ENCODE measurements at regions not wholly inside any gene's neighbourhood (a gene's known extent, or its start where the extent isn't known, plus 50 kb on each side); places are given as distances from the start of the nearest gene placed in this dataset.

DNA sequence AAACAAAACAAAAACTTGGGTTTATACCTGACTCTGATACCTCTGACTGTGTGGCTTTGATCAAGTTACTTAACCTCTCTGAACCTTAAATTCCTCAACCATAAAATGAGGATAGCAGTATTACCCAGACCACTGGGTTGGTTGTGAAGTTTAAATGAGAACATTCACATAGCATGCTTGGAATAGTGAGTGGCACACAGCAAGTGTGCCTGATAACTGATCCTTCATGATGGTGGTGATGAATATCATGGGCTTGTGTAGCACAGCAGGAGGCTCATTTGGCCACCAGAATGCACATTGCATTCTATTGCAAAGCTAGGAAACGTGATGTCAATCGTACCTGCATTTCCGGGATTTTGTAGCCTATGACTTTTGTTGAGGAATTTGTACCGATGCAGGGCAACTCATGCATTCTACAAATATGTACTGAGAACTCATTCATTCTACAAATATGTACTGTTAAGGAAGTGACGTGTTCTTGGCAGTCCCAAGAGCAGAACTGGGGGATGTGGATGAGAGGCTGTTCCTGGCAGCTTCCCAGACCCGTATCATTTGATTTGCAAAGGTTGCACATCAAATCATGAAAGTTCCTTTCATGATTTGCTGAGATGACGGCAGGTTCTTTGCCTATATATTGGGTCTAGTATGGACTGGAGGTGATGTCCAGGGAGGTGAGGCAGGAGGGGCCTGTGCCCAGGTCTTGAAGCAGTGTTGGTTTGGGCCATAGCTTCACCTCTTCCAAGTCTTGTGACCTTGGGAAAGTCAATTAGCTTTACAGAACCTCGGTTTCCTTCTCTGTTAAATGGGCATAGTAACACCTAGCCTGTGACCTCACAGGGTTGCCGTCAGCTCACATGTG is 94.6 kb upstream of the SMNDC1 start:
- peak; percentile 9 for DNase-seq

- DNase-seq: peak; percentile 4
Observed at GRCh38 chr10:110399965-110400933, 95.5 kb upstream of the SMNDC1 start.

DNA sequence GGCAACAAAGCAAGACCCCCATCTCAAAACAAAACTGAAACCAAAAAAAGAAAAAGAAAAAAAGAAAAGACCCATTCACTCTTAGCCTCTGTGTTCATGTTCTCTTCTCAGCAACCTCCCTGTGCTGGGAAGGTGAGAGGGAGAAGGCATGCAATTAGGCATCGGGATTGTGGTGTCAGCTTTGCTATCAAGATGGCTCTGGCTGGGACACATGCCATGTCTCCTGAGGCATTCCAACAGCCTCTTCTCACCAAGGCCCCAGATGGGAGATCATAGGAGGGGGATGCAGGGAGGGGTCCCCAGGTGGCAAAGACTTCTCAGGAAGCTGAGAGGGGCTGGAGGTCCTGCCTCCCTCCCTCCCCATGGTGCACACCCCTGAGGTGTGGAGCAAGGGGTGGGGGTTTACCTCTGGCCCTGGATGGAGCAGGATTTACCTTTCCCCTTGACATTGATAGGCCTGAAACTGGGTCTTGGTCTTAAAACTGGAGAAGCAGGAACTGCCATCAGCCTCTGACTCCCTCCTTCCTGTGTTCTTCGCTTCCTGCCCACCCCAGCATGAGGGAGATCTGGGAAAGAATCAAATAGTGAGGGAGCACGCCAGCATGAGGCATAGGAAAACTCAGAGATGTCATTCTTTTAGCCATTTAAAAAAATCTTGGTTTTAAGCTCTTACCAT is 96.2 kb upstream of the DUSP5 start:
- no peak for DNase-seq

DNA sequence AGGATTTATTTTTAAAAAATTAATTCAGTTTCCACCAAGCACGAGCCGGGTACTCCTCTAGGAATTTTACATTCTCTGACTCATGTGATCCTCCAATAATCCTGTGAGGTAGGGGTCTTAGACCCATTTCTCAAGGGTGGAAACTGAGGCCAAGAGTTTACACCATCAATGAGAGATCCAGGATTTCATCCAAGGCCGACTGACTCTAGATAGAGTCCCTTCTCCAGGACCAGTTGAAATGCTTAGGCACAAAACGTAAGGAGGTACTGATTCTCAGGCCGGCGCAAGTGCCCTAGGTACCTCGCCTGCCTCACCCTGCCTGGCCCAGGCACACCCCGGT is 95.7 kb upstream of the DUSP5 start:
- no peak for DNase-seq

DNA sequence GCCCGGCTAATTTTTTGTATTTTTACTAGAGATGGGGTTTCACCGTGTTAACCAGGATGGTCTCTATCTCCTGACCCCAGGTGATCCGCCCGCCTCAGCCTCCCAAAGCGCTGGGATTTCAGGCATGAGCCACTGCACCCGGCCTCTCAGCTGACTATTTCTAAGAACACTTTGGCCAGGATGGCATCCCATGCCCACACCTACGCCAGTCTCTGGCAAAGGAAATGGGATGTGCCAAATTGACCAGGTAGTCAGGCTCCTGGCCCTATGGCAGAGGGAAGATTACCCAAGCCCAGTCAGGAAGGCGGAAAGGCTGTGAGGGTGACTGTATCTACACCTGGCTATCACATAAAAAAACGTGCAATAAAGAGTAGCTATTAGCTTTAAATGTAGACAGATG is 94.1 kb upstream of the DUSP5 start:
- DNase-seq: no peak

DNA sequence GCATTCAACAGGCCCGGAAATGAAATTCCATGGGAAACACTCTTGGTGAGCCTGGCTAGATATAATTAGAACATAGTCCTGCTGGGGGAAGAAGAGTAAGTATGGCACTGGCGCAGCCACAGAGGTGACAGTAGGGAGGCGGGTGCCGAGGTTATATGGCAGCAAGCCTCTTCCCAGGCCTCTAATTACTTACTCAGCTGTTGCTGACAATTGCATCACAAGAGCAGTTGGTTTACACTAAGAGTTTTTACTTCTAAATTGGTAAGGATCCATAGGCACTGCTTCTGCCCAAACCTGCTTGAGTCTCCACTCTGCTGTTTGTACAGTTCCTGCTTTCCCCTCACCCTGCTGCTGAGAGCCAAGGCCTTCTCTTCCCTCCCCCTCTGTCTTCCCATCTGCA is 93.3 kb upstream of the DUSP5 start:
- DNase-seq: no peak

- DNase-seq: no peak
Observed at GRCh38 chr10:110404825-110405224, 92.9 kb upstream of the DUSP5 start.

- no peak for DNase-seq
Observed at GRCh38 chr10:110405380-110405779, 92.3 kb upstream of the DUSP5 start.

GRCh38 chr10:110407301-110408170 is 90.2 kb upstream of the DUSP5 start:
- no peak for DNase-seq

GRCh38 chr10:110408203-110408871 is 89.4 kb upstream of the DUSP5 start:
- no peak for DNase-seq

- DNase-seq: no peak
Observed at GRCh38 chr10:110408943-110409342, 88.8 kb upstream of the DUSP5 start.

DNA sequence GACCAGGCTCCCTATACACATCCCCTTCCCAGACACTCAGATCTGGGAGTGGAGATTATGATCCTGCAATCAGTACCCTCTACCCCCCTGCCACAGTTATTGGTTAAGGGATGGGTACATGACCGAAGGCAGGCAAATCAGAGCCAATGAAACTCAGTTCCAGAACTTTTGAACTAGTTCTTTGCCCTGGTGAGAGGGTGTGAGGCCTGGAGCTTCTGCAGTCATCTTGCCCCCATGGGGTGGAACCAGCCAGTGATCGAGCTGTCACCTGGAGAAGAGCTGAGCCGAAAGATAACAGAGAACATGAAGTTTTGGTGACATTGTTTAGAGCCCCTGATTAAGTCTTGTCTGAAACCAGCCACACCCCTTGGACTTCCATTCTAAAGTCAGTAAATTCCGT is 88.2 kb upstream of the DUSP5 start:
- DNase-seq: no peak

GRCh38 chr10:110409926-110410325 is 87.8 kb upstream of the DUSP5 start:
- no peak for DNase-seq

DNA sequence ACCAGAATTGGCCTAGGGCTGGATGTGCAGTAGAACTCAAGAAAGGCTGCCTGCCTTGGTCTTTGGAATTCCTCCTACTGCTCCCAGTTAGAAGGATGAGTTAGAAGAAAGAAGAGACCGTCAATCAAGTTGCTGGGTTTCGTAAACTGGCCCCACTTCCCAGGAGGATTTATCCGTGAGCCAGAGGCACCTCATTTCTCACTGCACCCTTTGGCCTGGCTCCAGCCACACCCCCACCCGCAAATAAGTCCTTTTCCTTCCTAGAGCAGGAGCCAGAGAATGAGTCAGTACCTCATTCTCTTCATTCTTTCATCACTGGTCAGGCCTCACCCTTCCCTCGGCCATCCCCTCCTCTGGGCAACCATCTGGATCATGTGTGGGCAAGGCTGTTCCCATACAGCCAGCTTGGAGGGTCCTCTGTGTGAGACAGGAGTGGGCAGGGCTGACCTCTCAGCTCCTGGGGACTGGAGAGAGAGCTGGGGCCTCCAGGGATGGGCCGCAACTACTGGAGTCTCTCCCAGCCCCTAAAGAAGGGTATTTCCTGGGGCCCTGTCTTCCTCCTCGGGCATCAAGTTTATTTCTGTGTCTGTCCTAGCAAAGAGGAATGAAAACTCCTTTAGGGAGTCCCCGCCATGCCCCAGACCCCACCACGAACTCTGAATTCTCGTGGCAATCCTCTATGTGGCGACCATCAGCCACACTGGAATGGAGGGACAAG is 87.2 kb upstream of the DUSP5 start:
- DNase-seq: no peak

DNA sequence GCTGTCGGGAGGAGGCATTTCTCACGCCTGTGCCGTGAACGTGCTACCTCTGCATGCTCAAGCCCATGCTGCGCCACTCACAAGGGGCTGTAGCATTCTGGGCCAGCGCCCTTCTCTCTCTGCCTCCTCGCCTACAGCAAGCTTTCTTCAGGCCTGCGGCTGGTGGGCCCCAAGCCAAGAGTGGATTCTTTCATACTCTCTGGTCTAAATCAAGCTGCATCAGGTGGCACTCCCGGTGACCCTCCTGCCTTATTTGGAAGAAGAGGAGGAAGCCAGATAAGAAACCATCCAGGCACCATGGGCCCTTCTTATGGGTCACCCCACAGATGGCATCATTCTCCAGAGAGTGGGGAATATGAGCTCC is 86.7 kb upstream of the DUSP5 start:
- DNase-seq: no peak

GRCh38 chr10:110413049-110413783 is 84.5 kb upstream of the DUSP5 start:
- DNase-seq: no peak

DNA sequence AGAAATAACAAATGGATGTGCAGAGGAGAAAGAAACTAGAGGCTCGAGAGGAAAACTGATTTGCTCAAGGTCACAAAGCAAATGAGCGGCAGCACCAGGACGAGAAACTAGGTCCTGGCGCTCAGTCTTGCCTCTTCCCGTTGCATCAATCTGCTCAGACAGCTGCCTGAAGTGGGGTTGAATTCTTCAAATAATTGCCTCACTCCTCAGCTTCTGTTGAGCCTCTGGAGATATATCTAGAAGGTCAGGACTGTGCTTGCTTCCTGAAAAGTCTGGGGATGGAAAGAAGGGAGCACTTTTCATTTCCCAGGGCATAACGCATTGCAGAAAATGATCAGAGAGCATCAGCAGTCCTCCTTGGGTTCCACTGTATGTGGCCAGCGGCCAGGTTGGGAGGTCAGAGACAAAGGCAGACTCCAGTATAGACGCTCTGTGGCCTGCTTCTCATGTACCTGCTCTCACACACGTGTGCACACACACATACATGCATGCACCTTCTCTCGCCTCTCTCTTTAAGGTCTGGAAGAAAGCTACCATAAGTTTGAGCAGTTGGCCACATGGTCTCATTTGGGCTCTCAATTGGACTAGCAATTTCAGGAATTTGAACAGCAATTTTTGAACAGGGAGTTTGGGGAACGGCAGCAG is 83.7 kb upstream of the DUSP5 start:
- DNase-seq: no peak

DNA sequence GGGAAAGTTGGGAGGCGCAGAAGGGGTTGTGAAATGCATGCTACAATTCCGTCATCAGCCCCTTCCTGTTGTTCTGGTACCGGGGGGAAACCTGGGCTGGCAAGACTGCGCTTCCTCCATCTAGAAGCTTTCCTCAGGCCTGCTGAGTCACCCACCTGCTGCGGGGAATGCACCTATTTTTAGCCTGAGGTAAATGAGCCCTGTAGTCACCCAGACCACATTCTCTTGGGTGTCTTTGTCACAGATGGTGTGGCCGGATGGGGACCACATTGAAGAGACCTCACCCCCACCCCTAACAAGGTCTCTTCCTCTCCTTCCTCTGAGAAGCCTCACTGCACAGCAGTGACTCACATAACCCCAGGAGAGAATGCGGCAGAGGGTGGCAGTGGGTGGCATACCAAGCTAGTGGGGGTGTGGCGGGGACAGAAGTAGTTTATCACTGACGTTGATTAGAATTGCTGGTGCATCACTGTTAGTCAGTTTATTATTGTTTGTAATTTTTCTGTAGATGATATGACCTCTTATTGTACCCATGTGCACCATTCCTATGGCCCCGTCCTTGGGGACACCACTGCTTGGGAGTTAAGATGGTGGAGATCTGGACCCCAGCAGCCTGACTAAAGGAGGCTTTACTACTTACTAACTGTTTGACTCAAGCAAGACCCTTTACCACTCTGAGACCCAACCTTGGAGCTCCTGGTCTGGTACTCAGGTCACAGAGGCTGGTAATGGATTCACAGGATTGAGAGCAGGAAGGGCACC is 83.0 kb upstream of the DUSP5 start:
- DNase-seq: no peak

DNA sequence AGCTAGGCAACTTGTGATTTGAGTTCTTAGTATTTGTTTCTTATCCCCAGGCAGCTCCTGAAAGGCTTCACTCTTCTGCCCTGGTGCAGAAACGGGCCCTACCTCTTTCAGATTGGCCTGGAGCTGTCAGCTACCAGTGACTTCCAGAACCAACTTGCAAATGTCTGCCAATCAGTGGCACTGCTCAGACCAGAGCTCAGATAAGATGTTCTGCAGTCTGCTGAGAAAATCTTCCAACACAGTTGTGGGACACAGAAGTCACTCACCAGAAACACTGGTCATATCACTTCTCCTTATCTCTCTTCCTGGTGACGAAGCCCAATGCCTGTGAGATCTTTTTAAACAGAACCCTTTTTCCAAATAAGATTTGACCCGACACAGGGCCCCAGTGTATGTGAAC is 81.9 kb upstream of the DUSP5 start:
- no peak for DNase-seq
